Muscle of back (tissue), 3 donors: ENCODE measurements at regions not wholly inside any gene's neighbourhood (a gene's known extent, or its start where the extent isn't known, plus 50 kb on each side); places are given as distances from the start of the nearest gene placed in this dataset.
"Not testable (repeated sequence)": the region's sequence is repeated elsewhere in the genome, so short reads cannot be mapped to it uniquely, and the experiment has no call there.

ENCODE experiments used
- DNase-seq, 3 donors: peaks; one replicate each; pipeline versions ENCODE4 v3.0.0 to v3.0.0-alpha.2; 2013

DNA sequence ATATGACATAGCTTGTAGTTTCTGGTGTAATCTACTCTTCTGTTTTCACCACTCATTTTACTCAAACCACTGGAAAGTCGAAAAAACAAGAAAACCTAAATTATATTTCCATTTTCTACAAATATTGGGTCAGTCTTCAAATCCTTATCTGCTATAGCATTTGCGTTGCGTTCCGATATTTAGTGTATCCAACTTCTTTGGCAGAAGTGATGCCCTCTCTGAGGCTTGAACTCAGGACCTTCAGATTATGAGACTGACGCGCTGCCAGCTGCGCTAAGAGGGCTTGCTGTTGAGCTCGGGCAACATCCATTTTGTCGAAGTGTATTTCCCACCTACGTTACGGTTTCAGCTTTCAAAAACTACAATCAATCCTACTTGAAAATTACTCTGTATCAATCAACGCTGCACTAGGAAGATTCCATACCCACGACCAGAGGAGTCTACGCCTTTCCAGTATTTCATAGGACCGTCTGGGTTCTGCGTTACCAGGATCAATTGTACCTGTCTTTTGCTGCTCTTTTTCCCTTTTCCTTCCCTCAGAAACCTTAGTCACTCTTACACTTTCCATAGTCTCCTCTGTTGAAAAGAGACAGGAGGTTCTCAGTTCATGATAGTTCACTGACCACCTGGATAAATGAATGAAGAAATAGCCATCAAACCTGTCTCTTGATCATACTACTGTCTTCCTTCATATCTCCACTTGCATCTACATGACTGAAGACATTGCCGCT lies 140.5 kb upstream of the ZNF322 start:
- not testable (repeated sequence) for DNase-seq

GRCh38 chr6:26803762-26804161 lies 144.2 kb upstream of the ZNF322 start:
- not testable (repeated sequence) for DNase-seq

- not testable (repeated sequence) for DNase-seq
These were observed 152.1 kb upstream of the ZNF322 start for GRCh38 chr6:26811486-26812116.

GRCh38 chr6:26818640-26819225 lies 159.2 kb upstream of the ZNF322 start:
- not testable (repeated sequence) for DNase-seq

DNA sequence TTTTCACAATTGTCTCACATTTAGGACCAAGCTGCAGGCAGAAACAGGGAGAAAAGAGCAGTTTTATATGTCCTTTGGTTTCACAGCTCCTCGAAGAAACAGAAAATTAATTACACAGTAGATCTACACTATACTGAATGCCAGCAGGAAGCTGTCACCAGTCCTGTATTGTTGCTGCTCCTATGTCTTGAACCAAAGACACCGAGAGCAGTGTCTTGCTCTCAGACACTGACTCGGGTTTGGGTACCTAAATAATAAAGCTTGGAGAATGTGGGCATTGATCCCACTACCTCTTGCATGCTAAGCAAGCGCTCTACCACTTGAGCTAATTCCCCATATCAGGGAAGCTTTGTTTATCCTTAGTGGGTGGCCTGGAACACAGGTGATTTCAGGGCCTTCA lies 168.4 kb upstream of the ZNF322 start:
- DNase-seq: not testable (repeated sequence)

DNA sequence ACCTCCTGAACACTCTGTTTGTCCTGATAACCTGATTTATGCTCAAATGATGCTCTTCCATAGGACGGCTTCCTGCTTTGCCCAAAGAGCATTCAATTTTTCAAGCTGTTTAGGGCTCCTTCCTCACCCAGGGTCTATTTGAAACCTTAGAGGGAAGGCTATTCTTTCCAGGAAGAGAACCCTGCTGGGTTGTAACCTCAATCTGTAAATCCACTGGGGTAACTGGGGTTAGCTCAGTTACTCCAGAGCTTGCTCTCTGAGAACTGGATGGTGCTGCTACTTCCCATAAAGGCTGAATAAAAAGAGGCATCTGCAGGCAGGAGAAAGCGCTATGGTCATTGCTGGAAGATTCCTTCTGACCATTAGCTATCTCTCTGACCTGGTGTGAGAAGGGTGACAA lies 169.9 kb upstream of the ZNF322 start:
- not testable (repeated sequence) for DNase-seq

DNA sequence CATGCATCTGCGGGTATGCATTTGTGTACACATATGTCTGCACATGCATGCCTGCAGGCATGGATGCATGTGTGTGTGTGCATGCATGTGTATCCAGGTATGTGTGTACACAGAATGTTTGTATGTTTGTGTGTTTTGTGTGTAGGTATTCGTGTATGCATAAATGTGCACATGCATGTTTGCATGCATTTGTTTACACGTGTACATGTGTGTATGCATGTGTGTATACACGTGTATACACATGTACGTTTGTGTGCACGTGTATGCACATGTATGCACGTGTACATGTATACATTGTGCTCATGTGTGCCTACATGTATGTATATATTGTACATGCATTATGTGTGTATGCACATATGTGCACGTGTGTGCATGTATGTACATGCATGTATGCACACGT lies 171.4 kb upstream of the ZNF322 start:
- DNase-seq: not testable (repeated sequence)

GRCh38 chr6:26835707-26836106 lies 176.2 kb upstream of the ZNF322 start:
- DNase-seq: not testable (repeated sequence)

- not testable (repeated sequence) for DNase-seq
These were observed 177.1 kb upstream of the ZNF322 start for GRCh38 chr6:26836657-26837056.

GRCh38 chr6:26844823-26845222 lies 185.3 kb upstream of the ZNF322 start:
- not testable (repeated sequence) for DNase-seq

GRCh38 chr6:26857289-26857688 lies 197.7 kb upstream of the ZNF322 start:
- DNase-seq: not testable (repeated sequence)

DNA sequence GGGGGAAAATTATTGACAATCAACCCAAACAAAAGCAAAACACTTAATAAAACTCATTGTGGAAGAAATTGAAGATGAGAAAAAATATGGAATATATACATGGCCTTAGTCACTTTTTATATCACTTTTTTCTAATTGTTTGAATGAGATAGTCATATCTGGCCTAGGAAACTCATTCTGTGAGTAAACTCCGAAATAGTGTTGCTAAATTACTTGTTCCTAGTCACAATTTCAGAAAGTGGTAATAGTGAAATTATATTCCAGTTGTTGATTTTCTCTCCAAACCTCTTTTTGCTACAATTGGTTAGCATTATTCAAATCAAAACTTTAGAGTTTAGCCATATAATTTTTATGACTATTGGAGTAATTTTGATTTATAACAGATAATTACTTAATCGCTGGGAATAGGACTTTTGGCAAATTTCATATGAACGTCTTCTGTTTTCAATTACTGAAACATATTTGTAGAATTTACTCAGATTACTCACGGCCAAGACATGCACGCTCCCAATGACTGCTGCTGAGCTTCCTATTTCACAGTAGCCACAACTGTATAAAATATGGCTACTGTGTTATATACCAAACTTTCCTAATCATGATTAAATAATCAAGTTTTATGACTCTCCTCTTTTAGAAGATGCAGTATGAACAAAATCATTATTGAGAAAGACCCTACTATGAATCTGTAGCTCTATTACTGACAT lies 199.7 kb upstream of the ZNF322 start:
- not testable (repeated sequence) for DNase-seq

- not testable (repeated sequence) for DNase-seq
These were observed 200.2 kb upstream of the ZNF322 start for GRCh38 chr6:26859771-26860163.

- not testable (repeated sequence) for DNase-seq
These were observed 202.4 kb upstream of the ZNF322 start for GRCh38 chr6:26861913-26862312.

GRCh38 chr6:26863641-26864040 lies 204.1 kb upstream of the ZNF322 start:
- DNase-seq: not testable (repeated sequence)

DNA sequence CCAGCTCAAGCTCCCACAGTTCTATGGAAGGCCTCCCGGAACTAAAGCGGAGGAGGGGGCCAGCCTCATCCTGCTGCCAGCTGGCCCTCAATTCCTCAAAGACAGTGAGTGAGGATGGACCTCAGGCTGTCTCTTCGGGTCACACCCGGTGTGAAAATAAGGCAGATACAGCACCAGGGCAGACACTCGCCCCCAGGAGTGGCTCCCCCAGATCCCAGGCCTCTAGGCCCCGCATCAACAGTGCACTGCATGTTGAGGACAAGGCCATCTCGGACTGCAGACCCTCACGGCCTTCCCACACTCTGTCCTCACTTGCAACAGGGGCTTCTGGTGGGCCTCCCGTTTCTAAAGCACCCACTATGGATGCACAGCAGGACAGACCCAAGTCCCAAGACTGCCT lies 239.2 kb upstream of the ZNF322 start:
- peak in 1 of 3 donors; percentile 26 for DNase-seq

DNA sequence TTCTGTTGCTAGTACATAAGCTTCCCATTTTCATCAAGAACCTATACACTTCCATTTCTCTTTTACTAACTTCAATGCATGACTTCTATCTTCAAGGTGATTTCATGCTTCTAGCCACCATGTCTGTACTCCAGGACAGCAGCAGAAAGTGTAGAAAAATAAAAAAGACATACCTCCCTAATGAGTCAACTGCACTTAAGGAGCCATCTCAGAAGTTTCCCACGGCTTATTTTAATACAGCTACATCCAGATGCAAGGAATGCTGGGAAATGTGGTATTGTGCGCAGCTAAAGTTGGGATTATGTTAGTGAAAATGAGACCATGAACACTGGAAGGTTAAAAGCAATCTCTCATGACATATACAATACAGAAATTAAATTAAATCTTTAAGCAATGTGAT lies 264.7 kb upstream of the ZNF322 start:
- DNase-seq: not testable (repeated sequence)

DNA sequence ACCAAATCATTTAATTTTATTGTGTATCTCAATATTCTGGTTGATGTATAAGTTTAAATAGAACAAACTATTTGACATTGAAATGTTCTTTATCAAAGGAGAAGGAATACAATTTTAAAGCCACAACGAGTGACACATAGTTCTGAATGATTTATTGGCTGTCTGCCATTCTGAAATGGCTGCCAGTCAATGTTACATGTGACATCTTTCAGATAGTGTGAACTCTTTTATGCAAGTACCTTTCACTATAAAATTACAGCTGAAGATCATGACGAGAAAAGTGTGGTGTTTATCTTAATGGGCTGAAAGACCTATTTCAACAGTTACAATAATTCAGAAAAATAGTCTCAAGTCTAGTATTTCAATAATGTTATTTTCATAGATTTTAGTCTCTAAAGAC lies 268.6 kb upstream of the ZNF322 start:
- DNase-seq: not testable (repeated sequence)

DNA sequence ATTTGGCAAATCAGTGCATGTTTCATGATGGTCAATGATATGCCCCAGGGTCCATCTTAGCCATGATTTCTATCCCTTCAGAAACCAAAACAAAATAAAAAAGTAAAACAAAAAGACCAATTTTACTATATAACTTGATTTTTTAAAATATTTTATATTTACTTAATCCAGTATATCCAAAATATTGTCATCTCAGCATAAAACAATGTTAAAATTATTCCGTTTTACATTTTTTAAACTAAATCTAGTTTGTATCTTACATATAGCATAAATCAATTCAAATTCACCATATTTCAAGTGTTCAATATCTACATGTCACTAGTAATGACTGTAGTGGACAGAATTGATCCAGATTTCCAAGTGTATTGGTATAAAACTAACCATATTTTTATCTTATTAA lies 277.7 kb upstream of the ZNF322 start:
- not testable (repeated sequence) for DNase-seq

DNA sequence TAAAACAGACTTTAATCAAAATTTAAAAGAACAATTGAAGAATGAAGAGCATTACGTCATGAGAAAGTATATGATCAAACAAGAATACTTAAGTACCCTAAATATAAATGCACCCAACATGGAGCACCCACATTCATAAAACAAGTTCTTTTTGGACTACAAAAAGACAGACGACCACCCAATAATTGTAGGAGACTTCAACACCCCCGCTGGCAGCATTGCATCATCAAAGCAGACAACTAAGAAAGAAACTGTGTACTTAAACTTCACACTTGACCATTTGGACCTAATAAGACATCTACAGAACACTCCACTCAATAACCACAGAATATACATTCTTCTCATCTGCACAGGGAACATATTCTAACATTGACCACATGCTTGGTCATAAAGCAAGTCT lies 291.7 kb upstream of the ZNF322 start:
- DNase-seq: not testable (repeated sequence)

- DNase-seq: peak; percentile 38 to 78 (median 69)
These were observed 291.4 kb upstream of the PRSS16 start for GRCh38 chr6:26956078-26956600.

GRCh38 chr6:26956601-26957184 lies 290.8 kb upstream of the PRSS16 start:
- DNase-seq: peak; percentile 62 to 87 (median 73)
